ENCODE measurements at regions not wholly inside any gene's neighbourhood (a gene's known extent, or its start where the extent isn't known, plus 50 kb on each side); places are given as distances from the start of the nearest gene placed in this dataset.
A peak's percentile ranks its signal among the peaks of the same experiment; 100 is the strongest.

GRCh38 chr10:89915021-89915420 is 213.6 kb downstream of the KIF20B start:
- Mint-ChIP-seq H3K27ac (no peak overlapping the region), H3K36me3 (no peaks in the 10 kb centered on the region), H3K9me3 (no peaks in the 10 kb centered on the region), H3K4me3 (no peak overlapping the region), H3K4me1 (ENCODE audit: unreplicated experiment) (peaks cover 15% of the 10 kb centered on the region), H3K27me3 (no peaks in the 10 kb centered on the region)
- no peak for DNase-seq (ENCODE audit: extremely low spot score, unreplicated experiment)
- TF ChIP-seq, protein P1, sequence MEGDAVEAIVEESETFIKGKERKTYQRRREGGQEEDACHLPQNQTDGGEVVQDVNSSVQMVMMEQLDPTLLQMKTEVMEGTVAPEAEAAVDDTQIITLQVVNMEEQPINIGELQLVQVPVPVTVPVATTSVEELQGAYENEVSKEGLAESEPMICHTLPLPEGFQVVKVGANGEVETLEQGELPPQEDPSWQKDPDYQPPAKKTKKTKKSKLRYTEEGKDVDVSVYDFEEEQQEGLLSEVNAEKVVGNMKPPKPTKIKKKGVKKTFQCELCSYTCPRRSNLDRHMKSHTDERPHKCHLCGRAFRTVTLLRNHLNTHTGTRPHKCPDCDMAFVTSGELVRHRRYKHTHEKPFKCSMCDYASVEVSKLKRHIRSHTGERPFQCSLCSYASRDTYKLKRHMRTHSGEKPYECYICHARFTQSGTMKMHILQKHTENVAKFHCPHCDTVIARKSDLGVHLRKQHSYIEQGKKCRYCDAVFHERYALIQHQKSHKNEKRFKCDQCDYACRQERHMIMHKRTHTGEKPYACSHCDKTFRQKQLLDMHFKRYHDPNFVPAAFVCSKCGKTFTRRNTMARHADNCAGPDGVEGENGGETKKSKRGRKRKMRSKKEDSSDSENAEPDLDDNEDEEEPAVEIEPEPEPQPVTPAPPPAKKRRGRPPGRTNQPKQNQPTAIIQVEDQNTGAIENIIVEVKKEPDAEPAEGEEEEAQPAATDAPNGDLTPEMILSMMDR (conservative IDR thresholded peaks at IDR 0.05), result no peak

GRCh38 chr10:89915968-89916367 is 214.6 kb downstream of the KIF20B start:
- Mint-ChIP-seq H3K27ac (no peak overlapping the region), H3K9me3 (no peaks in the 10 kb centered on the region), H3K4me1 (ENCODE audit: unreplicated experiment) (peaks cover 15% of the 10 kb centered on the region)

GRCh38 chr10:89916468-89917215 is 215.3 kb downstream of the KIF20B start:
- Mint-ChIP-seq H3K4me3 (no peak overlapping the region), H3K27me3 (no peaks in the 10 kb centered on the region), H3K36me3 (no peaks in the 10 kb centered on the region), H3K27ac (no peak overlapping the region), H3K9me3 (no peaks in the 10 kb centered on the region), H3K4me1 (ENCODE audit: unreplicated experiment) (peaks cover 15% of the 10 kb centered on the region)
- no peak for DNase-seq (ENCODE audit: extremely low spot score, unreplicated experiment)
- TF ChIP-seq, protein P1 (conservative IDR thresholded peaks at IDR 0.05), result no peak

More at GRCh38 chr10:89915968-89916367, 214.6 kb downstream of the KIF20B start:
- TF ChIP-seq, protein P1 (conservative IDR thresholded peaks at IDR 0.05), result no peak
- DNase-seq (ENCODE audit: extremely low spot score, unreplicated experiment), result no peak
- Mint-ChIP-seq H3K36me3 (no peaks in the 10 kb centered on the region), H3K27me3 (no peaks in the 10 kb centered on the region), H3K4me3 (no peak overlapping the region)

DNA sequence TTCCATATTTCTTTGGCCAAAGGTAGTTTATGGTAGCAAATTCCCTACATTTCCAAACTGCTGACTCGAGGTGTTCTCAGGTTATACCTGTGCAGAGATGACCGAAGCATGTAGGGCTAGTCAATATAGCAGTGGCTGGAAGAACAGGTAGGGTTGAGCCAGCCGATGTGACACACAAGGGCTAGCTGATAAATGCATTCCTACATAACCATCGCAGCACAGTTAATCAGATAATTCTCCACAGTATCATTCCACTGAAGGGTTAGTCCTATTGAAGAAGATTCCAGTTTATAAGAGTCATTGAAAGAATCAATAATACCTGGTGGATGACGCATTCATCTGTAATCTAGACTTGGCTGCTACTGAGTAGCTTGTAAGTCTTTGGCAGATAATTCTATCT is 220.0 kb downstream of the KIF20B start:
- TF ChIP-seq, protein P1 (conservative IDR thresholded peaks at IDR 0.05), result no peak
- H3K4me1 Mint-ChIP-seq (ENCODE audit: unreplicated experiment), result peaks cover 6% of the 10 kb centered on the region
- H3K4me3 Mint-ChIP-seq, result no peak overlapping the region
- H3K9me3 Mint-ChIP-seq, result no peaks in the 10 kb centered on the region
- H3K36me3 Mint-ChIP-seq, result no peaks in the 10 kb centered on the region
- no peak for DNase-seq (ENCODE audit: extremely low spot score, unreplicated experiment)
- H3K27me3 Mint-ChIP-seq, result no peaks in the 10 kb centered on the region
- peak overlapping the region; percentile 75 for H3K27ac Mint-ChIP-seq

- no peak for DNase-seq (ENCODE audit: extremely low spot score, unreplicated experiment)
- Mint-ChIP-seq H3K4me1 (ENCODE audit: unreplicated experiment) (no peaks in the 10 kb centered on the region), H3K9me3 (no peaks in the 10 kb centered on the region), H3K27me3 (no peaks in the 10 kb centered on the region), H3K4me3 (no peak overlapping the region), H3K27ac (no peak overlapping the region), H3K36me3 (no peaks in the 10 kb centered on the region)
- TF ChIP-seq, protein P1 (conservative IDR thresholded peaks at IDR 0.05), result no peak
Measured at GRCh38 chr10:89923661-89924060, 222.3 kb downstream of the KIF20B start.

Measured in type B pancreatic cell (in vitro differentiated cells).